SK-N-SH treated with all-trans-retinoic acid at 6 μM for 48 hours (cell line): ENCODE measurements at regions not wholly inside any gene's neighbourhood (a gene's known extent, or its start where the extent isn't known, plus 50 kb on each side); places are given as distances from the start of the nearest gene placed in this dataset.

ENCODE experiments used
- ATAC-seq: fragments of 200-7000 bp; cut with Tn5 transposase; 3 replicates; pipeline ENCODE4 v1.9.1; 2020; ENCODE audit warnings: mild to moderate bottlenecking, moderate library complexity
- ARNTL ChIP-seq: fragments of 450-650 bp; formaldehyde crosslinking; IDR thresholded peaks from 2 replicates; pipeline ENCODE4 v1.5.0; 2020; ENCODE audit warnings: low read depth, mild to moderate bottlenecking, moderate library complexity, borderline replicate concordance
- CREB5 ChIP-seq: fragments of 250-450 bp; sonication (Bioruptor Pico); IDR thresholded peaks from 2 replicates; pipeline ENCODE4 v1.5.1; 2020; ENCODE audit warnings: low read depth, mild to moderate bottlenecking, moderate library complexity
- CSDC2 ChIP-seq: fragments of 250-450 bp; sonication (Bioruptor Pico); IDR thresholded peaks from 2 replicates; pipeline ENCODE4 v1.5.0; 2020; ENCODE audit warnings: mild to moderate bottlenecking, moderate library complexity
- CSRNP3 ChIP-seq: fragments of 250-450 bp; sonication (Bioruptor Pico); IDR thresholded peaks from 2 replicates; pipeline ENCODE4 v1.5.1; 2021; ENCODE audit warnings: mild to moderate bottlenecking, moderate library complexity
- ESRRG ChIP-seq: fragments of 250-450 bp; sonication (Bioruptor Pico); IDR thresholded peaks from 2 replicates; pipeline ENCODE4 v1.6.1; 2021; ENCODE audit warnings: mild to moderate bottlenecking
- GLIS3 ChIP-seq: fragments of 250-450 bp; sonication (Bioruptor Pico); IDR thresholded peaks from 2 replicates; pipeline ENCODE4 v1.5.0; 2020; ENCODE audit warnings: mild to moderate bottlenecking, moderate library complexity
- OSR1 ChIP-seq: fragments of 250-450 bp; sonication (Bioruptor Pico); IDR thresholded peaks from 2 replicates; pipeline ENCODE4 v1.8.0; 2022; ENCODE audit warnings: moderate library complexity, mild to moderate bottlenecking, inconsistent platforms
- PATZ1 ChIP-seq: fragments of 250-450 bp; sonication (Bioruptor Pico); IDR thresholded peaks from 2 replicates; pipeline ENCODE4 v1.8.0; 2020; ENCODE audit warnings: mild to moderate bottlenecking, moderate library complexity, borderline replicate concordance
- POU6F1 ChIP-seq: fragments of 250-450 bp; sonication (Bioruptor Pico); IDR thresholded peaks from 2 replicates; pipeline ENCODE4 v1.8.0; 2021; ENCODE audit warnings: low read depth, mild to moderate bottlenecking, moderate library complexity, borderline replicate concordance
- PPARA ChIP-seq: fragments of 250-450 bp; sonication (Bioruptor Pico); IDR thresholded peaks from 2 replicates; pipeline ENCODE4 v1.5.0; 2020; ENCODE audit warnings: mild to moderate bottlenecking, borderline replicate concordance
- RARB ChIP-seq: fragments of 250-450 bp; sonication (Bioruptor Pico); IDR thresholded peaks from 2 replicates; pipeline ENCODE4 v1.8.0; 2021; ENCODE audit warnings: mild to moderate bottlenecking, moderate library complexity
- SNAI2 ChIP-seq: fragments of 250-450 bp; sonication (Bioruptor Pico); IDR thresholded peaks from 2 replicates; pipeline ENCODE4 v1.5.0; 2020; ENCODE audit warnings: mild to moderate bottlenecking, moderate library complexity
- TCF4 ChIP-seq: fragments of 250-450 bp; sonication (Bioruptor Pico); IDR thresholded peaks from 2 replicates; pipeline ENCODE4 v1.8.0; 2021; ENCODE audit warnings: mild to moderate bottlenecking, moderate library complexity, borderline replicate concordance
- TSHZ2 ChIP-seq: fragments of 250-450 bp; sonication (Bioruptor Pico); IDR thresholded peaks from 2 replicates; pipeline ENCODE4 v1.5.0; 2020; ENCODE audit warnings: mild to moderate bottlenecking, moderate library complexity
- ZC3H10 ChIP-seq: fragments of 250-450 bp; sonication (Bioruptor Pico); IDR thresholded peaks from 2 replicates; pipeline ENCODE4 v1.5.1; 2021; ENCODE audit warnings: mild to moderate bottlenecking, moderate library complexity
- ZFP3 ChIP-seq: fragments of 250-450 bp; sonication (Bioruptor Pico); IDR thresholded peaks from 2 replicates; pipeline ENCODE4 v1.5.0; 2020; ENCODE audit warnings: mild to moderate bottlenecking, moderate library complexity
- ZFP30 ChIP-seq: fragments of 450-650 bp; formaldehyde crosslinking; IDR thresholded peaks from 2 replicates; pipeline ENCODE4 v1.5.0; 2022; ENCODE audit warnings: mild to moderate bottlenecking, moderate library complexity
- ZNF565 ChIP-seq: fragments of 450-650 bp; formaldehyde crosslinking; conservative IDR thresholded peaks from 2 replicates; pipeline ENCODE4 v1.5.0; 2020; ENCODE audit warnings: low read depth, mild to moderate bottlenecking, moderate library complexity
- ZNF70 ChIP-seq: fragments of 450-650 bp; formaldehyde crosslinking; IDR thresholded peaks from 2 replicates; pipeline ENCODE4 v1.5.0; 2020; ENCODE audit warnings: mild to moderate bottlenecking, moderate library complexity
- ZNF8 ChIP-seq: fragments of 450-650 bp; formaldehyde crosslinking; IDR thresholded peaks from 2 replicates; pipeline ENCODE4 v1.5.0; 2020; ENCODE audit warnings: mild to moderate bottlenecking, moderate library complexity

GRCh38 chr9:89799766-89800165, 195.0 kb downstream of the GADD45G start:
- no peak for TF ChIP-seq PATZ1 (CRISPR knock-in tag)
- TF ChIP-seq ZNF70 (CRISPR knock-in tag) = no peak
- no peak for TF ChIP-seq GLIS3 (CRISPR knock-in tag)
- TF ChIP-seq CSDC2 (CRISPR knock-in tag) = no peak
- no peak for TF ChIP-seq POU6F1 (CRISPR knock-in tag)
- TF ChIP-seq OSR1 (CRISPR knock-in tag) = no peak
- no peak for TF ChIP-seq ZNF8
- no peak for TF ChIP-seq RARB
- TF ChIP-seq ZFP3 = no peak
- no peak for TF ChIP-seq CSRNP3 (CRISPR knock-in tag)
- TF ChIP-seq ZFP30 (CRISPR knock-in tag) = no peak
- TF ChIP-seq TCF4 (CRISPR knock-in tag) = no peak
- TF ChIP-seq SNAI2 (CRISPR knock-in tag) = no peak
- no peak for TF ChIP-seq ESRRG (CRISPR knock-in tag)
- TF ChIP-seq ARNTL (CRISPR knock-in tag) = no peak
- no peak for ATAC-seq

GRCh38 chr9:89801341-89801740, 196.5 kb downstream of the GADD45G start:
- no peak for ATAC-seq
- TF ChIP-seq SNAI2 (CRISPR knock-in tag) = no peak
- no peak for TF ChIP-seq OSR1 (CRISPR knock-in tag)
- no peak for TF ChIP-seq TCF4 (CRISPR knock-in tag)
- no peak for TF ChIP-seq ZC3H10 (CRISPR knock-in tag)
- TF ChIP-seq TSHZ2 = no peak
- TF ChIP-seq GLIS3 (CRISPR knock-in tag) = no peak
- no peak for TF ChIP-seq PPARA (CRISPR knock-in tag)
- no peak for TF ChIP-seq ZNF8
- no peak for TF ChIP-seq PATZ1 (CRISPR knock-in tag)
- no peak for TF ChIP-seq ZNF70 (CRISPR knock-in tag)

- TF ChIP-seq ZFP3 = no peak
- no peak for TF ChIP-seq ZNF565 (CRISPR knock-in tag)
- TF ChIP-seq CSRNP3 (CRISPR knock-in tag) = no peak
- TF ChIP-seq CREB5 (CRISPR knock-in tag) = no peak
- no peak for TF ChIP-seq PPARA (CRISPR knock-in tag)
- TF ChIP-seq ZNF70 (CRISPR knock-in tag) = no peak
- ATAC-seq = no peak
These were observed 197.2 kb downstream of the GADD45G start for GRCh38 chr9:89801742-89802670.
